Nephron (organoid): ENCODE measurements at regions not wholly inside any gene's neighbourhood (a gene's known extent, or its start where the extent isn't known, plus 50 kb on each side); places are given as distances from the start of the nearest gene placed in this dataset.
A peak's percentile ranks its signal among the peaks of the same experiment; 100 is the strongest.

Experiments used
- H3K27ac Mint-ChIP-seq, 3 experiments: 2 replicates each; pipeline ENCODE4 v1.8.0; 2020; ENCODE audit warnings: mixed read lengths in 3 of 3, mild to moderate bottlenecking in 2 of 3, moderate library complexity in 1 of 3
- H3K27me3 Mint-ChIP-seq: 2 replicates; pipeline ENCODE4 v1.8.0; 2021; ENCODE audit warnings: low read depth, mild to moderate bottlenecking, moderate library complexity, mixed read lengths
- H3K36me3 Mint-ChIP-seq: 2 replicates; pipeline ENCODE4 v1.8.0; 2020; ENCODE audit warnings: low read depth, mixed read lengths
- H3K4me1 Mint-ChIP-seq: 2 replicates; pipeline ENCODE4 v1.8.0; 2020; ENCODE audit warnings: mixed read lengths
- H3K4me3 Mint-ChIP-seq, 3 experiments: 2 replicates each; pipeline ENCODE4 v1.8.0; 2020; ENCODE audit warnings: mild to moderate bottlenecking in 3 of 3, mixed read lengths in 3 of 3, moderate library complexity in 2 of 3
- H3K9me3 Mint-ChIP-seq: 2 replicates; pipeline ENCODE4 v1.8.0; 2020; ENCODE audit warnings: mixed read lengths
- TF ChIP-seq, protein P1 (sequence below), 3 experiments: fragments of 200-600 bp; sonication (generic); IDR thresholded peaks; one replicate each; pipeline ENCODE4 v1.5.0; 2021; ENCODE audit warnings: antibody characterized with exemption in 3 of 3; ENCODE audit not compliant: unreplicated experiment in 3 of 3

DNA sequence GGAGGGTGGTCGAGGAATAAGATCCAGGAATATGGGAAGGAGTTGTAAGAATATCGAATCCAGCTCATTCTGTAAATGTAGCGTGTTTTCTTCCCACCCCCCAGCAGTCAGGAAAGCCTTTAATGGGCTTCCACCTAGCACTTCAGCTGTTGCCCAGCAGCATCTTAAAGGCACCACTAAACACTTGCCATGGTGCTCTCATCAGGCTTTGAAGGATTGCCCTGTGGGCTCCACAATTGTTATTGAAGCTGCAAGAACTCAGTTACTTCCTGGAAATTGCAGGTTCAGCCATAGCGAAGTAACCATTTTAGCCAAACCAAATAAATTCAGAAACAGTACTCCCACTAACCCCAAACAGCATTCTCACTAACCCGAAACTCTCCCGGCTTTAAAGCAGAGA lies 511.2 kb downstream of the PLPP3 start:
- Mint-ChIP-seq H3K4me3 (no peak overlapping the region), H3K4me1 (peaks cover 54% of the 10 kb centered on the region), H3K27me3 (no peaks in the 10 kb centered on the region), H3K36me3 (no peaks in the 10 kb centered on the region), H3K27ac (peak overlapping the region in 2 of 3 experiments; percentile 27 to 40), H3K9me3 (no peaks in the 10 kb centered on the region)
- TF ChIP-seq, protein P1, sequence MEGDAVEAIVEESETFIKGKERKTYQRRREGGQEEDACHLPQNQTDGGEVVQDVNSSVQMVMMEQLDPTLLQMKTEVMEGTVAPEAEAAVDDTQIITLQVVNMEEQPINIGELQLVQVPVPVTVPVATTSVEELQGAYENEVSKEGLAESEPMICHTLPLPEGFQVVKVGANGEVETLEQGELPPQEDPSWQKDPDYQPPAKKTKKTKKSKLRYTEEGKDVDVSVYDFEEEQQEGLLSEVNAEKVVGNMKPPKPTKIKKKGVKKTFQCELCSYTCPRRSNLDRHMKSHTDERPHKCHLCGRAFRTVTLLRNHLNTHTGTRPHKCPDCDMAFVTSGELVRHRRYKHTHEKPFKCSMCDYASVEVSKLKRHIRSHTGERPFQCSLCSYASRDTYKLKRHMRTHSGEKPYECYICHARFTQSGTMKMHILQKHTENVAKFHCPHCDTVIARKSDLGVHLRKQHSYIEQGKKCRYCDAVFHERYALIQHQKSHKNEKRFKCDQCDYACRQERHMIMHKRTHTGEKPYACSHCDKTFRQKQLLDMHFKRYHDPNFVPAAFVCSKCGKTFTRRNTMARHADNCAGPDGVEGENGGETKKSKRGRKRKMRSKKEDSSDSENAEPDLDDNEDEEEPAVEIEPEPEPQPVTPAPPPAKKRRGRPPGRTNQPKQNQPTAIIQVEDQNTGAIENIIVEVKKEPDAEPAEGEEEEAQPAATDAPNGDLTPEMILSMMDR (IDR thresholded peaks at IDR 0.05; ENCODE audit: unreplicated experiment in 3 of 3) = no peak

DNA sequence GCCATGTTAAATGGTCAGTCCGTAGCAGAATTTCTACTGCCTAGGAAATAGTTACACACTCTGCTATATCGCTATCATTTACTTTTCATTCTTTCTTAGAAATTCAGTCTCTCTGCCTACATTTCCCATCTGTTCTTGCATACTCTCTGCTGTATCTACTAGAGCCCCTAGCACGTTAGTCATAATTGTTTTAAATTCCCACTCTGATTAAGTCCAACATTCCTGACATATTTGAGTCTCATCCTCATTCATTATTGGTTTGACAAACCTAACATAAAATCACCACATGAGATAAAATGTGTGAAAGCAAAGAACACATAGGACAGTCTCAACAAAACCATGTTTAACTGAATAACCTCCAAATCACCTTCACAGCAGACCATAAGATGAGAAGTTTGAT lies 513.6 kb downstream of the PLPP3 start:
- Mint-ChIP-seq H3K27me3 (no peaks in the 10 kb centered on the region), H3K9me3 (no peaks in the 10 kb centered on the region)
- TF ChIP-seq, protein P1 (IDR thresholded peaks at IDR 0.05; ENCODE audit: unreplicated experiment in 3 of 3) = no peak

DNA sequence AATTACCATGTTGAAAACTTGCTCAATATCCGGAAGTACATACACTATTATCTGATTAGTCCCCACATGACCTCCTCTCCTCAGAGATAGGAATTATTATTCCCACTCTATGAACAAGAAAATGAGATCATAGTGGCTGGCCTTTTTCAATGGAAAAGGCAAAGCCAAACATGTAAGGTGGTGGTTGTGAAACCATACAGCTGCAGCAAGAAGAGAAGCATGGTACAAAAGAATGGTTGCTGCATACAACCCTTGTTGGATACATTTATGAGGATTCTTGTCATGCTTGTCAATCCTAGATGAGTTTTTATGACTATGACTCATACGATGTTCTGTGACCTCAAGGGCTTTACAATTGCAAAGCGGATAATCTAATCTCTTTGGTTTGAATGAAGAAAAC lies 514.7 kb downstream of the PLPP3 start:
- Mint-ChIP-seq H3K9me3 (no peaks in the 10 kb centered on the region), H3K27me3 (no peaks in the 10 kb centered on the region), H3K36me3 (no peaks in the 10 kb centered on the region), H3K27ac (no peak overlapping the region), H3K4me3 (no peak overlapping the region), H3K4me1 (peaks cover 42% of the 10 kb centered on the region)
- TF ChIP-seq, protein P1 (IDR thresholded peaks at IDR 0.05; ENCODE audit: unreplicated experiment in 3 of 3) = no peak

More for the DNA sequence above, 513.6 kb downstream of the PLPP3 start:
- H3K4me1 Mint-ChIP-seq = peaks cover 52% of the 10 kb centered on the region
- no peak overlapping the region for H3K27ac Mint-ChIP-seq
- no peak overlapping the region for H3K4me3 Mint-ChIP-seq
- no peaks in the 10 kb centered on the region for H3K36me3 Mint-ChIP-seq

DNA sequence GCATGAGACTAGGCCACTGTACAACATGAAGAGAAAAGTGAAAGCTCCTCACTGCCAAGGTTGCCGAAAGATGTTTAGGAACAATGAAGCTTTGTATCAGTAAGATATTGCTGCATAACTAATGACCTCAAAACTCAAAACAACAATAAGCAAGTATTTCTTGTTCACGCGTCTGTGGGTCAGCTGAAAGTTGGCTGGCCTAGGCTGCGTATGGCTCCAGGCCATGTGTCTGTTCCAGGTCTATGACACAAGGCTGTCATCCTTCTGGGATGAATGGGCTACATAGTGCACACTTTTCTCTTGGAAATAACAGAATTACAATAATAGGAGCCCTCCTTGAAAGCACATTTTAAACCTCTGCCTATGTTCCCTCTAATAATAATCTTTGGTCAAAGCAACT lies 515.9 kb downstream of the PLPP3 start:
- Mint-ChIP-seq H3K27ac (no peak overlapping the region), H3K4me3 (no peak overlapping the region), H3K9me3 (no peaks in the 10 kb centered on the region), H3K27me3 (no peaks in the 10 kb centered on the region), H3K36me3 (no peaks in the 10 kb centered on the region), H3K4me1 (peaks cover 35% of the 10 kb centered on the region)
- TF ChIP-seq, protein P1 (IDR thresholded peaks at IDR 0.05; ENCODE audit: unreplicated experiment in 3 of 3) = no peak

DNA sequence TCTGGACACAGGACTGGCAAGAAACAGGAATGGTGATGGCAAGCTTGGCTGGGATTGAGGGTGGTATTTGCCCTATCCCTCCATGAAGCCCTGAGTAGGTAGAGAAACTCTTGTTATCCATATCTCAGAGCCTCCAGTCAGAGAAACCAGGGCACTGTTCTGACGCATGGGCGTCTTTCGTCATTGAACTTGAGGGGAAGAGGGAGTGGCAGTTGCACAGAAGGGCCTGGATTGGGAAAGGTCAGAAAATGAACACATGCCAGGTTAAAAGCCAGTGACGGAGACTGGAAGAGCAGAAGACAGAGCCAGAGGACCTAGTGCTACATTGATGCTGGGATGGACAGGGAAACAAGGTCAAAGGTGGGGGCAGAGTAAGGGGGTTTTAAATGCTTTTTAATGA lies 516.7 kb downstream of the PLPP3 start:
- H3K4me3 Mint-ChIP-seq = no peak overlapping the region
- H3K9me3 Mint-ChIP-seq = no peaks in the 10 kb centered on the region
- no peak overlapping the region for H3K27ac Mint-ChIP-seq
- H3K36me3 Mint-ChIP-seq = no peaks in the 10 kb centered on the region
- TF ChIP-seq, protein P1 (IDR thresholded peaks at IDR 0.05; ENCODE audit: unreplicated experiment in 3 of 3) = no peak
- peaks cover 39% of the 10 kb centered on the region for H3K4me1 Mint-ChIP-seq
- H3K27me3 Mint-ChIP-seq = no peaks in the 10 kb centered on the region

DNA sequence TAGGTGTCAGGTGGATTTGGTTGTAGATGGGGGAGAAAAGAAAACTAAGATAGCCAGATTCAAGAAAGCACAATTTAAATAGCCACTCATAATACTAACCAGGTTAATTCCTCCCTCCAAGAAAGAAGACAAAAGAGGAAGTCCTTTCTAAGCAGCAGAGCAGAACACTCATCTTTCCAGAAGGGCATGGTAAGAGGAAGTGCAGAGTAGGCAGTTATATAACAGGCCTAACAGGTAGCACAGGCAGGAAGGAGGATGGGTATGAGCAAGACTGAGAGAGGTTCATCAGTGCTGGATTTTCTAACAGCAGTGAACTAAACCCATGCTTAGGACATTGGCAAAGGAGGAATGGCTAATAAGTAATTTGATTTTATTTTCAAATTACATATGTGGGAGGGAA lies 517.5 kb downstream of the PLPP3 start:
- Mint-ChIP-seq H3K4me3 (no peak overlapping the region), H3K9me3 (no peaks in the 10 kb centered on the region), H3K36me3 (no peaks in the 10 kb centered on the region), H3K4me1 (peaks cover 39% of the 10 kb centered on the region), H3K27me3 (no peaks in the 10 kb centered on the region), H3K27ac (no peak overlapping the region)
- TF ChIP-seq, protein P1 (IDR thresholded peaks at IDR 0.05; ENCODE audit: unreplicated experiment in 3 of 3) = no peak
